SK-N-SH treated with all-trans-retinoic acid at 6 μM for 48 hours (cell line): ENCODE measurements at regions not wholly inside any gene's neighbourhood (a gene's known extent, or its start where the extent isn't known, plus 50 kb on each side); places are given as distances from the start of the nearest gene placed in this dataset.

Experiments
- ARNTL ChIP-seq: fragments of 450-650 bp; formaldehyde crosslinking; IDR thresholded peaks from 2 replicates; pipeline ENCODE4 v1.5.0; 2020; ENCODE audit warnings: low read depth, mild to moderate bottlenecking, moderate library complexity, borderline replicate concordance
- BACH2 ChIP-seq: fragments of 250-450 bp; sonication (Bioruptor Pico); IDR thresholded peaks from 2 replicates; pipeline ENCODE4 v1.9.0; 2021; ENCODE audit warnings: mild to moderate bottlenecking, borderline replicate concordance
- CSDC2 ChIP-seq: fragments of 250-450 bp; sonication (Bioruptor Pico); IDR thresholded peaks from 2 replicates; pipeline ENCODE4 v1.5.0; 2020; ENCODE audit warnings: mild to moderate bottlenecking, moderate library complexity
- ESRRG ChIP-seq: fragments of 250-450 bp; sonication (Bioruptor Pico); IDR thresholded peaks from 2 replicates; pipeline ENCODE4 v1.6.1; 2021; ENCODE audit warnings: mild to moderate bottlenecking
- GLIS3 ChIP-seq: fragments of 250-450 bp; sonication (Bioruptor Pico); IDR thresholded peaks from 2 replicates; pipeline ENCODE4 v1.5.0; 2020; ENCODE audit warnings: mild to moderate bottlenecking, moderate library complexity
- TOX ChIP-seq: fragments of 250-450 bp; sonication (Bioruptor Pico); IDR thresholded peaks from 2 replicates; pipeline ENCODE4 v1.8.0; 2021; ENCODE audit warnings: mild to moderate bottlenecking, moderate library complexity, borderline replicate concordance
- ZC3H10 ChIP-seq: fragments of 250-450 bp; sonication (Bioruptor Pico); IDR thresholded peaks from 2 replicates; pipeline ENCODE4 v1.5.1; 2021; ENCODE audit warnings: mild to moderate bottlenecking, moderate library complexity
- ZFP3 ChIP-seq: fragments of 250-450 bp; sonication (Bioruptor Pico); IDR thresholded peaks from 2 replicates; pipeline ENCODE4 v1.5.0; 2020; ENCODE audit warnings: mild to moderate bottlenecking, moderate library complexity
- ZFP30 ChIP-seq: fragments of 450-650 bp; formaldehyde crosslinking; IDR thresholded peaks from 2 replicates; pipeline ENCODE4 v1.5.0; 2022; ENCODE audit warnings: mild to moderate bottlenecking, moderate library complexity
- ZNF70 ChIP-seq: fragments of 450-650 bp; formaldehyde crosslinking; IDR thresholded peaks from 2 replicates; pipeline ENCODE4 v1.5.0; 2020; ENCODE audit warnings: mild to moderate bottlenecking, moderate library complexity
- ZNF8 ChIP-seq: fragments of 450-650 bp; formaldehyde crosslinking; IDR thresholded peaks from 2 replicates; pipeline ENCODE4 v1.5.0; 2020; ENCODE audit warnings: mild to moderate bottlenecking, moderate library complexity
- TF ChIP-seq, protein P1 (sequence below): fragments of 250-450 bp; sonication (Bioruptor Pico); IDR thresholded peaks from 2 replicates; pipeline ENCODE4 v1.8.0; 2020; ENCODE audit warnings: mild to moderate bottlenecking, moderate library complexity, borderline replicate concordance
- TF ChIP-seq, protein P2 (sequence below): fragments of 250-450 bp; sonication (Bioruptor Pico); IDR thresholded peaks from 2 replicates; pipeline ENCODE4 v1.5.1; 2020; ENCODE audit warnings: low read depth, mild to moderate bottlenecking, moderate library complexity
- TF ChIP-seq, protein P3 (sequence below): fragments of 250-450 bp; sonication (Bioruptor Pico); IDR thresholded peaks from 2 replicates; pipeline ENCODE4 v1.8.0; 2021; ENCODE audit warnings: low read depth, mild to moderate bottlenecking, moderate library complexity, borderline replicate concordance

DNA sequence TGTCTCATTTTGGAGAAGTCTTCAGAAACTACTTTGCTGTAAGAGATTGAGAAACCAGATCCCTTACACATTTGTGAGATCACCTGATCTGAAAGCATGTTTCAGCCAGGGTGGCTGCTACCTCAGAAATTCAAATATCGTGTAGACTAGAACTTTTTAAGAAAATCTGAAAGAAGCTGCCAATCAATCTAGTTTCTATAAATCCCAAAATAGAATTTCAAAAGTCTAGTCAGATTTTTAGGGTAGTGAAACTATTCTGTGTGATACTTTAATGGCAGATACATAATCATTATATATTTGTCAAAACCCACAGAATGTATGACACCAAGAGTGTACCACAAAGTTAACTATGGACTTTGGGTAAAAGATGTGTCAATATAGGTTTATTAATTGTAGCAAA is 79.9 kb upstream of the PLPPR5 start:
- TF ChIP-seq GLIS3 (no peak), ZFP30 (CRISPR knock-in tag) (no peak), ZC3H10 (CRISPR knock-in tag) (no peak), BACH2 (CRISPR knock-in tag) (no peak), CSDC2 (no peak), ZNF8 (no peak), ZFP3 (CRISPR knock-in tag) (no peak), ARNTL (no peak), ZNF70 (CRISPR knock-in tag) (no peak), TOX (no peak), ESRRG (no peak)
- TF ChIP-seq, protein P1, sequence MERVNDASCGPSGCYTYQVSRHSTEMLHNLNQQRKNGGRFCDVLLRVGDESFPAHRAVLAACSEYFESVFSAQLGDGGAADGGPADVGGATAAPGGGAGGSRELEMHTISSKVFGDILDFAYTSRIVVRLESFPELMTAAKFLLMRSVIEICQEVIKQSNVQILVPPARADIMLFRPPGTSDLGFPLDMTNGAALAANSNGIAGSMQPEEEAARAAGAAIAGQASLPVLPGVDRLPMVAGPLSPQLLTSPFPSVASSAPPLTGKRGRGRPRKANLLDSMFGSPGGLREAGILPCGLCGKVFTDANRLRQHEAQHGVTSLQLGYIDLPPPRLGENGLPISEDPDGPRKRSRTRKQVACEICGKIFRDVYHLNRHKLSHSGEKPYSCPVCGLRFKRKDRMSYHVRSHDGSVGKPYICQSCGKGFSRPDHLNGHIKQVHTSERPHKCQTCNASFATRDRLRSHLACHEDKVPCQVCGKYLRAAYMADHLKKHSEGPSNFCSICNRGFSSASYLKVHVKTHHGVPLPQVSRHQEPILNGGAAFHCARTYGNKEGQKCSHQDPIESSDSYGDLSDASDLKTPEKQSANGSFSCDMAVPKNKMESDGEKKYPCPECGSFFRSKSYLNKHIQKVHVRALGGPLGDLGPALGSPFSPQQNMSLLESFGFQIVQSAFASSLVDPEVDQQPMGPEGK, result no peak
- TF ChIP-seq, protein P2, sequence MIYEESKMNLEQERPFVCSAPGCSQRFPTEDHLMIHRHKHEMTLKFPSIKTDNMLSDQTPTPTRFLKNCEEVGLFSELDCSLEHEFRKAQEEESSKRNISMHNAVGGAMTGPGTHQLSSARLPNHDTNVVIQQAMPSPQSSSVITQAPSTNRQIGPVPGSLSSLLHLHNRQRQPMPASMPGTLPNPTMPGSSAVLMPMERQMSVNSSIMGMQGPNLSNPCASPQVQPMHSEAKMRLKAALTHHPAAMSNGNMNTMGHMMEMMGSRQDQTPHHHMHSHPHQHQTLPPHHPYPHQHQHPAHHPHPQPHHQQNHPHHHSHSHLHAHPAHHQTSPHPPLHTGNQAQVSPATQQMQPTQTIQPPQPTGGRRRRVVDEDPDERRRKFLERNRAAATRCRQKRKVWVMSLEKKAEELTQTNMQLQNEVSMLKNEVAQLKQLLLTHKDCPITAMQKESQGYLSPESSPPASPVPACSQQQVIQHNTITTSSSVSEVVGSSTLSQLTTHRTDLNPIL (CRISPR knock-in tag), result no peak
- TF ChIP-seq, protein P3, sequence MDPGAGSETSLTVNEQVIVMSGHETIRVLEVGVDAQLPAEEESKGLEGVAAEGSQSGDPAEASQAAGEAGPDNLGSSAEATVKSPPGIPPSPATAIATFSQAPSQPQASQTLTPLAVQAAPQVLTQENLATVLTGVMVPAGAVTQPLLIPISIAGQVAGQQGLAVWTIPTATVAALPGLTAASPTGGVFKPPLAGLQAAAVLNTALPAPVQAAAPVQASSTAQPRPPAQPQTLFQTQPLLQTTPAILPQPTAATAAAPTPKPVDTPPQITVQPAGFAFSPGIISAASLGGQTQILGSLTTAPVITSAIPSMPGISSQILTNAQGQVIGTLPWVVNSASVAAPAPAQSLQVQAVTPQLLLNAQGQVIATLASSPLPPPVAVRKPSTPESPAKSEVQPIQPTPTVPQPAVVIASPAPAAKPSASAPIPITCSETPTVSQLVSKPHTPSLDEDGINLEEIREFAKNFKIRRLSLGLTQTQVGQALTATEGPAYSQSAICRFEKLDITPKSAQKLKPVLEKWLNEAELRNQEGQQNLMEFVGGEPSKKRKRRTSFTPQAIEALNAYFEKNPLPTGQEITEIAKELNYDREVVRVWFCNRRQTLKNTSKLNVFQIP, result no peak
